ENCODE measurements at regions not wholly inside any gene's neighbourhood (a gene's known extent, or its start where the extent isn't known, plus 50 kb on each side); places are given as distances from the start of the nearest gene placed in this dataset.

- Histone ChIP-seq H3K27me3 (ENCODE audit: insufficient read depth, low read depth, severe bottlenecking) (no peaks in the 10 kb centered on the region), H3K4me3 (ENCODE audit: low read depth, low read length) (no peak overlapping the region), H3K9me3 (ENCODE audit: severe bottlenecking) (no peaks in the 10 kb centered on the region), H3K27ac (no peak overlapping the region), H3K36me3 (no peaks in the 10 kb centered on the region)
- no peak for DNase-seq
- TF ChIP-seq CTCF (IDR thresholded peaks at IDR 0.05; ENCODE audit: low read depth, low read length): no peak
These were observed 504.1 kb upstream of the PKDCC start for GRCh38 chr2:41543726-41544125.

GRCh38 chr2:41544709-41545108 is 503.1 kb upstream of the PKDCC start:
- TF ChIP-seq CTCF (IDR thresholded peaks at IDR 0.05; ENCODE audit: low read depth, low read length): no peak
- Histone ChIP-seq H3K4me3 (ENCODE audit: low read depth, low read length) (no peak overlapping the region), H3K9me3 (ENCODE audit: severe bottlenecking) (no peaks in the 10 kb centered on the region), H3K27me3 (ENCODE audit: insufficient read depth, low read depth, severe bottlenecking) (no peaks in the 10 kb centered on the region), H3K27ac (no peak overlapping the region), H3K36me3 (no peaks in the 10 kb centered on the region)
- no peak for DNase-seq

DNA sequence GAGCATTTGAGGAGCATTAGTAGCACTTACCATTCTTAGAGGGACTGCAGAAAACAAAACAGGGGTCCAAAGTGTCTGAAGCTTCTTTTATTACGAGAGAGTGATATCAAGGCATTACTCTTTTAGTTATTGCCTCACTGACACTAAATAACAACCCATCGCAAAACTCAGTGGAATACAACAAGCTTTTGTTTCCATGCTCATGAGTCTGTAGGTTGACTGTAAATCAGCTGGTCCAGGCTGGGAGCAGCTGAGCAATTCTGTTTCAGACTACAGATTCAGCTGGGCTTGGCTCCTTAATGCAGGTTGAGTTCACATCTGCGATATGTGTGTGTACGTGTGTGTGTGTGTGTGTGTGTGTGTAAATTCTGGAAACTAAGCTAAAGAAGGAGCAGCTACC is 501.8 kb upstream of the PKDCC start:
- Histone ChIP-seq H3K9me3 (ENCODE audit: severe bottlenecking) (no peaks in the 10 kb centered on the region), H3K27ac (no peak overlapping the region), H3K4me3 (ENCODE audit: low read depth, low read length) (no peak overlapping the region), H3K27me3 (ENCODE audit: insufficient read depth, low read depth, severe bottlenecking) (no peaks in the 10 kb centered on the region), H3K36me3 (no peaks in the 10 kb centered on the region)
- TF ChIP-seq CTCF (IDR thresholded peaks at IDR 0.05; ENCODE audit: low read depth, low read length): no peak
- no peak for DNase-seq

DNA sequence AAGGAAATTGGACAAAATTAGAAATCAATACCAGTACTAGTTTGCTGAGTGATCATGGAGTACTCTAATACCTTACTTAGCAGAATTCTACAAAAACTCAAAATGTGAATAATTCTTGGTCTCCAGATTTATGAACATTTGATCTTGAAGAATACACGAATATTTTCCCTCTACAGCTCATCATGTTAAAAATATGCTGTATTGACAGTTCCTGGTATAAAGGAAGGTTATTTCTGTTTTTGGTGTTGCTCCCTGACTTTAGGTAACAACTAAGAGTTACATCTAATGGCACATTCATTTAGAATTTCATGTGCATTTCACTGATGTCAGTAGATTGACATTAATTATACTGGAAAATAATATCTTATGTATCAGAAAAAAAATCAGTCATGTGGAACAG is 479.2 kb upstream of the PKDCC start:
- no peaks in the 10 kb centered on the region for H3K9me3 ChIP-seq (ENCODE audit: severe bottlenecking)
- no peaks in the 10 kb centered on the region for H3K27me3 ChIP-seq (ENCODE audit: insufficient read depth, low read depth, severe bottlenecking)
- TF ChIP-seq CTCF (IDR thresholded peaks at IDR 0.05; ENCODE audit: low read depth, low read length): no peak
- H3K36me3 ChIP-seq: no peaks in the 10 kb centered on the region
- DNase-seq: no peak
- H3K4me3 ChIP-seq (ENCODE audit: low read depth, low read length): no peak overlapping the region
- no peak overlapping the region for H3K27ac ChIP-seq

DNA sequence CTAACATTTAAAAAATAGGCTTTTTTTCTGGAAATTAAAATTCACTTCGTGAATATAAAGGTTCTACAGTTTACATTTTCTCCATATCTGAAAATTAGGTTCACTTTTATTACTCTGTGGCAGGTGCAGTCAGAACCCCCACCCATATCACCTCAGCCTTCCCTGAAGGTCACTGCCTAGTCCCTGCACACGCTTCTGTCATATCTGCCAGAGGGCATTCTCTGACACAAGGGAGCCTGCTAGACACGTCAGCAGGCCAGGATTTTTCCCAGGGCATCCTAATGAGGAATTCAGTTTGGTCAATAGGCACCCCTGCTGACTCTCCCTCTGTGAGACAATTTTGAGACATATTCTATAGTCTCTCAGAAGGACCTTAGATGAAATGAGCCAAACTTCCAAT is 475.7 kb upstream of the PKDCC start:
- Histone ChIP-seq H3K27me3 (ENCODE audit: insufficient read depth, low read depth, severe bottlenecking) (no peaks in the 10 kb centered on the region), H3K27ac (no peak overlapping the region), H3K4me3 (ENCODE audit: low read depth, low read length) (no peak overlapping the region), H3K9me3 (ENCODE audit: severe bottlenecking) (no peaks in the 10 kb centered on the region), H3K36me3 (no peaks in the 10 kb centered on the region)
- no peak for TF ChIP-seq CTCF (IDR thresholded peaks at IDR 0.05; ENCODE audit: low read depth, low read length)
- no peak for DNase-seq

DNA sequence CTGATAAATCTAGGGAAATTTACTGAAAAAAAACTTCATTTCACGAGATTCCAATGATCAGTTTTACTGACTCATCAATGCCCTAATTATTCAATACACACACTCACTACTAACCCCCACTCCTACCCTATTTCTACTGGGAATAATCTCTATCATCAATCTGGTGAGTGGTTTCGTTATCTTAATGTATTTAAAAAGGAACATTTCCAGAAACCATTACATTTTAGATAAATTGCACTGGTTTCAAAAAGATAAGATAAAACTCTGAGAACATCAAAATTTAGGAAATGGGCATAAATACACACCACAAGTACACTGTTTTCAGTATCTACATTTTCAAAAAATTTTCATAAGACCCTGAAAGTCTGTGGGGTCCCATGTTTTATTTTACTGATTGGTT is 471.4 kb upstream of the PKDCC start:
- Histone ChIP-seq H3K9me3 (ENCODE audit: severe bottlenecking) (no peaks in the 10 kb centered on the region), H3K4me3 (ENCODE audit: low read depth, low read length) (no peak overlapping the region), H3K36me3 (no peaks in the 10 kb centered on the region), H3K27me3 (ENCODE audit: insufficient read depth, low read depth, severe bottlenecking) (no peaks in the 10 kb centered on the region), H3K27ac (no peak overlapping the region)
- no peak for TF ChIP-seq CTCF (IDR thresholded peaks at IDR 0.05; ENCODE audit: low read depth, low read length)
- no peak for DNase-seq
